DOHH2 (cell line): ENCODE measurements at regions not wholly inside any gene's neighbourhood (a gene's known extent, or its start where the extent isn't known, plus 50 kb on each side); places are given as distances from the start of the nearest gene placed in this dataset.

Experiments
- H3F3A ChIP-seq: fragments of 200-600 bp; sonication (generic), shearing (Covaris generic); 2 replicates; pipeline ENCODE4 v1.6.0; 2016; ENCODE audit warnings: antibody characterized with exemption, mild to moderate bottlenecking; ENCODE audit not compliant: control insufficient read depth, insufficient read depth
- H3K27ac ChIP-seq: fragments of 200-600 bp; sonication (generic); 2 replicates; pipeline ENCODE4 v1.5.1; 2014; ENCODE audit warnings: low read depth, mild to moderate bottlenecking, low read length, moderate library complexity
- H3K27me3 ChIP-seq: fragments of 200-600 bp; sonication (generic); 2 replicates; pipeline ENCODE4 v1.6.1; 2014; ENCODE audit warnings: mild to moderate bottlenecking, low read length, mixed read lengths; ENCODE audit not compliant: control insufficient read depth
- H3K36me3 ChIP-seq: fragments of 200-600 bp; sonication (generic); 2 replicates; pipeline ENCODE4 v1.6.1; 2014; ENCODE audit warnings: mild to moderate bottlenecking, low read length, moderate library complexity, mixed read lengths; ENCODE audit not compliant: control insufficient read depth
- H3K4me1 ChIP-seq: fragments of 200-600 bp; sonication (generic); 2 replicates; pipeline ENCODE4 v1.6.1; 2014; ENCODE audit warnings: mild to moderate bottlenecking, low read length, mixed read lengths; ENCODE audit not compliant: control insufficient read depth
- H3K4me2 ChIP-seq: fragments of 200-600 bp; sonication (generic); 2 replicates; pipeline ENCODE4 v1.6.0; 2014; ENCODE audit warnings: mild to moderate bottlenecking, low read length, moderate library complexity
- H3K4me3 ChIP-seq: fragments of 200-600 bp; sonication (generic); 2 replicates; pipeline ENCODE4 v1.5.1; 2014; ENCODE audit warnings: mild to moderate bottlenecking, low read length, mixed read lengths
- H3K79me2 ChIP-seq: fragments of 200-600 bp; sonication (generic); 2 replicates; pipeline ENCODE4 v1.6.1; 2014; ENCODE audit warnings: mild to moderate bottlenecking, low read length, mixed read lengths; ENCODE audit not compliant: control insufficient read depth
- H3K9me2 ChIP-seq: fragments of 200-600 bp; sonication (generic); replicated peaks from 2 replicates; pipeline ENCODE4 v1.6.1; 2014; ENCODE audit warnings: mild to moderate bottlenecking, low read length, mixed read lengths; ENCODE audit not compliant: control insufficient read depth
- H3K9me3 ChIP-seq: fragments of 200-600 bp; sonication (generic); 2 replicates; pipeline ENCODE4 v1.6.1; 2014; ENCODE audit warnings: antibody characterized with exemption, low read length, mixed read lengths; ENCODE audit not compliant: control insufficient read depth, insufficient read depth
- H4K20me1 ChIP-seq: fragments of 200-600 bp; sonication (generic); 2 replicates; pipeline ENCODE4 v1.6.0; 2014; ENCODE audit warnings: low read depth, mild to moderate bottlenecking, antibody characterized with exemption, low read length, moderate library complexity; ENCODE audit not compliant: control insufficient read depth, insufficient read depth
- EZH2phosphoT487 ChIP-seq: fragments of 200-600 bp; sonication (generic); IDR thresholded peaks from 2 replicates; pipeline ENCODE4 v1.6.1; 2017; ENCODE audit warnings: borderline replicate concordance, mild to moderate bottlenecking, antibody characterized with exemption, low read length, moderate library complexity, mixed read lengths
- TF ChIP-seq, protein P1 (sequence below): fragments of 200-600 bp; sonication (generic); IDR thresholded peaks from one replicate; pipeline ENCODE4 v1.5.1; 2014; ENCODE audit warnings: antibody characterized with exemption, mild to moderate bottlenecking, low read depth, low read length; ENCODE audit not compliant: poor library complexity, severe bottlenecking

DNA sequence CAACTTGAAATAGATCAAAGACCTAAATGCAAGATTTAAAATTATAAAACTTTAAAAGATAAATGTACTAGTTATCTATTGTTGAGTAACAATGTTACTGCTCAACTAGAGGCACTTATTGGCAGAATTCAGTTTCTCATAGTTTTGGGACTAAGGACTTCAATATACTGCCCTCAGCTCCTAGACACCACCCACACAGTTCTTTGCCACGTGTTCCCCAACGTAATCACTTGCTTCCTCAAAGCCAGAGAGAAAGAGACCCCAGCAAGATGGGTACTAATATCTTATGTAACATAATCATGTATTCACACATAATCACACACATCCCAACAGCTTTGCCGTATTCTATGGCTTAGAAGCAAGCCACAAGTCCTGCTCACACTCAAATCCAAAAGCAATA lies 50.3 kb upstream of the SLC22A16 start:
- Histone ChIP-seq H3K27ac (no peak overlapping the region), H3K9me3 (no peaks in the 10 kb centered on the region), H3K27me3 (peaks cover 10% of the 10 kb centered on the region), H4K20me1 (peaks cover 3% of the 10 kb centered on the region; the same call in 1 of the 2 replicates), H3F3A (no peaks in the 10 kb centered on the region), H3K9me2 (no peaks in the 10 kb centered on the region), H3K4me3 (no peak overlapping the region), H3K4me2 (no peak overlapping the region), H3K4me1 (no peaks in the 10 kb centered on the region), H3K36me3 (no peaks in the 10 kb centered on the region), H3K79me2 (no peaks in the 10 kb centered on the region)
- TF ChIP-seq, protein P1, sequence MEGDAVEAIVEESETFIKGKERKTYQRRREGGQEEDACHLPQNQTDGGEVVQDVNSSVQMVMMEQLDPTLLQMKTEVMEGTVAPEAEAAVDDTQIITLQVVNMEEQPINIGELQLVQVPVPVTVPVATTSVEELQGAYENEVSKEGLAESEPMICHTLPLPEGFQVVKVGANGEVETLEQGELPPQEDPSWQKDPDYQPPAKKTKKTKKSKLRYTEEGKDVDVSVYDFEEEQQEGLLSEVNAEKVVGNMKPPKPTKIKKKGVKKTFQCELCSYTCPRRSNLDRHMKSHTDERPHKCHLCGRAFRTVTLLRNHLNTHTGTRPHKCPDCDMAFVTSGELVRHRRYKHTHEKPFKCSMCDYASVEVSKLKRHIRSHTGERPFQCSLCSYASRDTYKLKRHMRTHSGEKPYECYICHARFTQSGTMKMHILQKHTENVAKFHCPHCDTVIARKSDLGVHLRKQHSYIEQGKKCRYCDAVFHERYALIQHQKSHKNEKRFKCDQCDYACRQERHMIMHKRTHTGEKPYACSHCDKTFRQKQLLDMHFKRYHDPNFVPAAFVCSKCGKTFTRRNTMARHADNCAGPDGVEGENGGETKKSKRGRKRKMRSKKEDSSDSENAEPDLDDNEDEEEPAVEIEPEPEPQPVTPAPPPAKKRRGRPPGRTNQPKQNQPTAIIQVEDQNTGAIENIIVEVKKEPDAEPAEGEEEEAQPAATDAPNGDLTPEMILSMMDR: no peak
- TF ChIP-seq EZH2phosphoT487: no peak
